ENCODE measurements at regions not wholly inside any gene's neighbourhood (a gene's known extent, or its start where the extent isn't known, plus 50 kb on each side); places are given as distances from the start of the nearest gene placed in this dataset.

DNA sequence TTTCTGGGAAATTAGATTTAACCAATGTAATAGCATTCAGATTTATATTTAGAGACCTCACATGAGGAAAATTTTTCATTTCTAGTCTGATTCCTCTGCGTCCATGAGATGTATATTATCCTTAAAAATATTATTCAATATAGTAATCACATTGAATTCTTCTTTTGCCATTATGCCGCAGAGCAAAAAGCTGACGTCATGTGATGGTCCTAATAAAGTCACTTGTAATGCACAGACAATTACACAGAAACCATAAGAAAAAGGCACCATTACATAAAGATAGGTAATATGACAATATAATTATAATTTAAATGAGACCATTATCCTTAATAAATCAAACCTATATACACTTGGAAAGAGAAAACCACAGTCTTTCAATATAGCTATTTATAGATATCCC, 1021.5 kb downstream of the PCDH9 start (continued):
- TF ChIP-seq FOSL1 (IDR thresholded peaks at IDR 0.05; ENCODE audit: low read depth), result no peak

- peaks cover 0 to 9% of the 10 kb centered on the region in 2 experiments; a peak in 2 of 4 replicates for H3K4me1 ChIP-seq (ENCODE audit: control insufficient read depth in 1 of 2, insufficient read depth in 2 of 2, low read length in 2 of 2)
- no peaks in the 10 kb centered on the region for H3K27me3 ChIP-seq (ENCODE audit: insufficient read depth, low read length)
- ChIA-PET CTCF (no interaction called here), POLR2A (no interaction called here), RAD21 (ENCODE audit: low non-redundant PET in 1 of 2, low total read pairs in 2 of 2, uncharacterized antibody in 2 of 2, unreplicated experiment in 2 of 2) (no interaction called here)
- H3K4me2 ChIP-seq (ENCODE audit: low read length), result no peak overlapping the region
- intact Hi-C loops (cut with micrococcal nuclease), result no loop called here
- H2AFZ ChIP-seq (ENCODE audit: low read depth, low read length, poor library complexity, severe bottlenecking), result no peak overlapping the region
- H3K79me2 ChIP-seq (ENCODE audit: insufficient read depth, low read length), result no peaks in the 10 kb centered on the region
- no TSS peak for BruUV-seq (replicated peaks)
- DNase-seq (ENCODE audit: low read depth, low spot score), result no peak
- H3K9ac ChIP-seq (ENCODE audit: low read length), result no peak overlapping the region
- H3K9me3 ChIP-seq (ENCODE audit: control insufficient read depth in 1 of 2, insufficient read depth in 1 of 2, low read depth in 1 of 2, low read length in 2 of 2), result no peaks in the 10 kb centered on the region
- no peaks in the 10 kb centered on the region for H4K20me1 ChIP-seq (ENCODE audit: insufficient read depth)
- H3K9me2 ChIP-seq (ENCODE audit: insufficient read depth), result no peaks in the 10 kb centered on the region
- ATAC-seq, result no peak
- TF ChIP-seq, protein P1, sequence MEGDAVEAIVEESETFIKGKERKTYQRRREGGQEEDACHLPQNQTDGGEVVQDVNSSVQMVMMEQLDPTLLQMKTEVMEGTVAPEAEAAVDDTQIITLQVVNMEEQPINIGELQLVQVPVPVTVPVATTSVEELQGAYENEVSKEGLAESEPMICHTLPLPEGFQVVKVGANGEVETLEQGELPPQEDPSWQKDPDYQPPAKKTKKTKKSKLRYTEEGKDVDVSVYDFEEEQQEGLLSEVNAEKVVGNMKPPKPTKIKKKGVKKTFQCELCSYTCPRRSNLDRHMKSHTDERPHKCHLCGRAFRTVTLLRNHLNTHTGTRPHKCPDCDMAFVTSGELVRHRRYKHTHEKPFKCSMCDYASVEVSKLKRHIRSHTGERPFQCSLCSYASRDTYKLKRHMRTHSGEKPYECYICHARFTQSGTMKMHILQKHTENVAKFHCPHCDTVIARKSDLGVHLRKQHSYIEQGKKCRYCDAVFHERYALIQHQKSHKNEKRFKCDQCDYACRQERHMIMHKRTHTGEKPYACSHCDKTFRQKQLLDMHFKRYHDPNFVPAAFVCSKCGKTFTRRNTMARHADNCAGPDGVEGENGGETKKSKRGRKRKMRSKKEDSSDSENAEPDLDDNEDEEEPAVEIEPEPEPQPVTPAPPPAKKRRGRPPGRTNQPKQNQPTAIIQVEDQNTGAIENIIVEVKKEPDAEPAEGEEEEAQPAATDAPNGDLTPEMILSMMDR (IDR thresholded peaks at IDR 0.05 in 2 of 3, conservative IDR thresholded peaks at IDR 0.05 in 1 of 3; ENCODE audit: borderline replicate concordance in 1 of 3, insufficient read depth in 1 of 3, low read depth in 2 of 3, low read length in 2 of 3), result no peak
- TF ChIP-seq CEBPB (IDR thresholded peaks at IDR 0.05; ENCODE audit: low read depth), result no peak
- no peak for TF ChIP-seq EGR1 (IDR thresholded peaks at IDR 0.05; ENCODE audit: low read depth)
- TF ChIP-seq POLR2A (IDR thresholded peaks at IDR 0.05; ENCODE audit: borderline replicate concordance, extremely low read depth, insufficient read depth, insufficient read length), result no peak
- TF ChIP-seq ZFX (IDR thresholded peaks at IDR 0.05), result no peak
- TF ChIP-seq, protein P2, sequence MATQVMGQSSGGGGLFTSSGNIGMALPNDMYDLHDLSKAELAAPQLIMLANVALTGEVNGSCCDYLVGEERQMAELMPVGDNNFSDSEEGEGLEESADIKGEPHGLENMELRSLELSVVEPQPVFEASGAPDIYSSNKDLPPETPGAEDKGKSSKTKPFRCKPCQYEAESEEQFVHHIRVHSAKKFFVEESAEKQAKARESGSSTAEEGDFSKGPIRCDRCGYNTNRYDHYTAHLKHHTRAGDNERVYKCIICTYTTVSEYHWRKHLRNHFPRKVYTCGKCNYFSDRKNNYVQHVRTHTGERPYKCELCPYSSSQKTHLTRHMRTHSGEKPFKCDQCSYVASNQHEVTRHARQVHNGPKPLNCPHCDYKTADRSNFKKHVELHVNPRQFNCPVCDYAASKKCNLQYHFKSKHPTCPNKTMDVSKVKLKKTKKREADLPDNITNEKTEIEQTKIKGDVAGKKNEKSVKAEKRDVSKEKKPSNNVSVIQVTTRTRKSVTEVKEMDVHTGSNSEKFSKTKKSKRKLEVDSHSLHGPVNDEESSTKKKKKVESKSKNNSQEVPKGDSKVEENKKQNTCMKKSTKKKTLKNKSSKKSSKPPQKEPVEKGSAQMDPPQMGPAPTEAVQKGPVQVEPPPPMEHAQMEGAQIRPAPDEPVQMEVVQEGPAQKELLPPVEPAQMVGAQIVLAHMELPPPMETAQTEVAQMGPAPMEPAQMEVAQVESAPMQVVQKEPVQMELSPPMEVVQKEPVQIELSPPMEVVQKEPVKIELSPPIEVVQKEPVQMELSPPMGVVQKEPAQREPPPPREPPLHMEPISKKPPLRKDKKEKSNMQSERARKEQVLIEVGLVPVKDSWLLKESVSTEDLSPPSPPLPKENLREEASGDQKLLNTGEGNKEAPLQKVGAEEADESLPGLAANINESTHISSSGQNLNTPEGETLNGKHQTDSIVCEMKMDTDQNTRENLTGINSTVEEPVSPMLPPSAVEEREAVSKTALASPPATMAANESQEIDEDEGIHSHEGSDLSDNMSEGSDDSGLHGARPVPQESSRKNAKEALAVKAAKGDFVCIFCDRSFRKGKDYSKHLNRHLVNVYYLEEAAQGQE (IDR thresholded peaks at IDR 0.05; ENCODE audit: low read depth), result no peak
- TF ChIP-seq SP1 (IDR thresholded peaks at IDR 0.05; ENCODE audit: low read depth), result no peak
- TF ChIP-seq EZH2phosphoT487 (IDR thresholded peaks at IDR 0.05; ENCODE audit: borderline replicate concordance), result no peak
- TF ChIP-seq, protein P3, sequence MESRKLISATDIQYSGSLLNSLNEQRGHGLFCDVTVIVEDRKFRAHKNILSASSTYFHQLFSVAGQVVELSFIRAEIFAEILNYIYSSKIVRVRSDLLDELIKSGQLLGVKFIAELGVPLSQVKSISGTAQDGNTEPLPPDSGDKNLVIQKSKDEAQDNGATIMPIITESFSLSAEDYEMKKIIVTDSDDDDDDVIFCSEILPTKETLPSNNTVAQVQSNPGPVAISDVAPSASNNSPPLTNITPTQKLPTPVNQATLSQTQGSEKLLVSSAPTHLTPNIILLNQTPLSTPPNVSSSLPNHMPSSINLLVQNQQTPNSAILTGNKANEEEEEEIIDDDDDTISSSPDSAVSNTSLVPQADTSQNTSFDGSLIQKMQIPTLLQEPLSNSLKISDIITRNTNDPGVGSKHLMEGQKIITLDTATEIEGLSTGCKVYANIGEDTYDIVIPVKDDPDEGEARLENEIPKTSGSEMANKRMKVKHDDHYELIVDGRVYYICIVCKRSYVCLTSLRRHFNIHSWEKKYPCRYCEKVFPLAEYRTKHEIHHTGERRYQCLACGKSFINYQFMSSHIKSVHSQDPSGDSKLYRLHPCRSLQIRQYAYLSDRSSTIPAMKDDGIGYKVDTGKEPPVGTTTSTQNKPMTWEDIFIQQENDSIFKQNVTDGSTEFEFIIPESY (IDR thresholded peaks at IDR 0.05; ENCODE audit: extremely low read depth, insufficient replicate concordance, low read length), result no peak
- no peak for TF ChIP-seq JUND (IDR thresholded peaks at IDR 0.05)
- no peak for TF ChIP-seq TCF7L2 (IDR thresholded peaks at IDR 0.05; ENCODE audit: borderline replicate concordance, extremely low read depth, insufficient read depth, insufficient read length)
- no peak for TF ChIP-seq EZH2 (IDR thresholded peaks at IDR 0.05)
- no peak for TF ChIP-seq CBX3 (IDR thresholded peaks at IDR 0.05; ENCODE audit: low read depth)
- TF ChIP-seq RAD21 (IDR thresholded peaks at IDR 0.05; ENCODE audit: low read depth), result no peak
- no peak for TF ChIP-seq SIN3A (IDR thresholded peaks at IDR 0.05; ENCODE audit: low read depth)
- H3K27ac ChIP-seq (ENCODE audit: low read depth, low read length), result no peak overlapping the region
- H3K36me3 ChIP-seq (ENCODE audit: control insufficient read depth in 1 of 2, insufficient read depth in 2 of 2, low read length in 2 of 2), result no peaks in the 10 kb centered on the region
- no peak overlapping the region for H3K4me3 ChIP-seq (replicated peaks in 1 of 2; ENCODE audit: low read depth in 1 of 2, low read length in 2 of 2)
These were observed 1022.5 kb downstream of the PCDH9 start for GRCh38 chr13:66207610-66208009.

Measured in HCT116 (cell line).